Activated B cell treated with CpG ODN at 0.5 μM for 24 hours (primary cell): ENCODE measurements at regions not wholly inside any gene's neighbourhood (a gene's known extent, or its start where the extent isn't known, plus 50 kb on each side); places are given as distances from the start of the nearest gene placed in this dataset.

Experiments used
- ATAC-seq: fragments of 200-7000 bp; cut with Tn5 transposase; one replicate; pipeline ENCODE4 v1.10.0; 2021; ENCODE audit warnings: low read depth, mild to moderate bottlenecking, moderate library complexity
- CTCF ChIA-PET: fragments of 350-600 bp; sonication (Branson Sonifier 250); formaldehyde crosslinking; loops from one replicate; lab custom pipeline; 2021; ENCODE audit warnings: antibody characterized with exemption; lab: Charles Lee
- POLR2A ChIA-PET: fragments of 350-600 bp; sonication (Branson Sonifier 250); formaldehyde crosslinking; loops from one replicate; lab custom pipeline; 2021; ENCODE audit warnings: antibody characterized with exemption; lab: Charles Lee
- DNase-seq: peaks from one replicate; pipeline ENCODE4 v3.0.0; 2022
- H3K27ac Mint-ChIP-seq: one replicate; pipeline ENCODE4 v1.8.0; 2020; ENCODE audit warnings: mixed read lengths
- H3K27me3 Mint-ChIP-seq: one replicate; pipeline ENCODE4 v1.8.0; 2021; ENCODE audit warnings: mixed read lengths
- H3K36me3 Mint-ChIP-seq: one replicate; pipeline ENCODE4 v1.8.0; 2021; ENCODE audit warnings: low read depth, mixed read lengths
- H3K4me1 Mint-ChIP-seq: one replicate; pipeline ENCODE4 v1.8.0; 2021; ENCODE audit warnings: mixed read lengths
- H3K4me3 Mint-ChIP-seq: one replicate; pipeline ENCODE4 v1.8.0; 2020; ENCODE audit warnings: mild to moderate bottlenecking, mixed read lengths
- H3K9me3 Mint-ChIP-seq: one replicate; pipeline ENCODE4 v1.8.0; 2020; ENCODE audit warnings: mixed read lengths
- intact Hi-C: fragments of 100-400 bp; cut with micrococcal nuclease; formaldehyde crosslinking; loops from one replicate; pipeline ENCODE4 v1.15.1; 2024
- TF ChIP-seq, protein P1 (sequence below): fragments of 200-600 bp; IDR thresholded peaks from one replicate; pipeline ENCODE4 v1.8.0; 2022; ENCODE audit warnings: antibody characterized with exemption, mild to moderate bottlenecking

- ATAC-seq (no peak), DNase-seq (no peak)
- Mint-ChIP-seq H3K9me3 (peaks cover 3% of the 10 kb centered on the region), H3K4me1 (no peaks in the 10 kb centered on the region), H3K36me3 (no peaks in the 10 kb centered on the region), H3K27ac (no peak overlapping the region), H3K4me3 (no peak overlapping the region), H3K27me3 (peaks cover 3% of the 10 kb centered on the region)
- ChIA-PET POLR2A (no interaction called here), CTCF (no interaction called here)
- TF ChIP-seq, protein P1, sequence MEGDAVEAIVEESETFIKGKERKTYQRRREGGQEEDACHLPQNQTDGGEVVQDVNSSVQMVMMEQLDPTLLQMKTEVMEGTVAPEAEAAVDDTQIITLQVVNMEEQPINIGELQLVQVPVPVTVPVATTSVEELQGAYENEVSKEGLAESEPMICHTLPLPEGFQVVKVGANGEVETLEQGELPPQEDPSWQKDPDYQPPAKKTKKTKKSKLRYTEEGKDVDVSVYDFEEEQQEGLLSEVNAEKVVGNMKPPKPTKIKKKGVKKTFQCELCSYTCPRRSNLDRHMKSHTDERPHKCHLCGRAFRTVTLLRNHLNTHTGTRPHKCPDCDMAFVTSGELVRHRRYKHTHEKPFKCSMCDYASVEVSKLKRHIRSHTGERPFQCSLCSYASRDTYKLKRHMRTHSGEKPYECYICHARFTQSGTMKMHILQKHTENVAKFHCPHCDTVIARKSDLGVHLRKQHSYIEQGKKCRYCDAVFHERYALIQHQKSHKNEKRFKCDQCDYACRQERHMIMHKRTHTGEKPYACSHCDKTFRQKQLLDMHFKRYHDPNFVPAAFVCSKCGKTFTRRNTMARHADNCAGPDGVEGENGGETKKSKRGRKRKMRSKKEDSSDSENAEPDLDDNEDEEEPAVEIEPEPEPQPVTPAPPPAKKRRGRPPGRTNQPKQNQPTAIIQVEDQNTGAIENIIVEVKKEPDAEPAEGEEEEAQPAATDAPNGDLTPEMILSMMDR, result no peak
- intact Hi-C loops, result no loop called here
Measured at GRCh38 chr9:134989206-134990065, 71.7 kb upstream of the FCN1 start.

DNA sequence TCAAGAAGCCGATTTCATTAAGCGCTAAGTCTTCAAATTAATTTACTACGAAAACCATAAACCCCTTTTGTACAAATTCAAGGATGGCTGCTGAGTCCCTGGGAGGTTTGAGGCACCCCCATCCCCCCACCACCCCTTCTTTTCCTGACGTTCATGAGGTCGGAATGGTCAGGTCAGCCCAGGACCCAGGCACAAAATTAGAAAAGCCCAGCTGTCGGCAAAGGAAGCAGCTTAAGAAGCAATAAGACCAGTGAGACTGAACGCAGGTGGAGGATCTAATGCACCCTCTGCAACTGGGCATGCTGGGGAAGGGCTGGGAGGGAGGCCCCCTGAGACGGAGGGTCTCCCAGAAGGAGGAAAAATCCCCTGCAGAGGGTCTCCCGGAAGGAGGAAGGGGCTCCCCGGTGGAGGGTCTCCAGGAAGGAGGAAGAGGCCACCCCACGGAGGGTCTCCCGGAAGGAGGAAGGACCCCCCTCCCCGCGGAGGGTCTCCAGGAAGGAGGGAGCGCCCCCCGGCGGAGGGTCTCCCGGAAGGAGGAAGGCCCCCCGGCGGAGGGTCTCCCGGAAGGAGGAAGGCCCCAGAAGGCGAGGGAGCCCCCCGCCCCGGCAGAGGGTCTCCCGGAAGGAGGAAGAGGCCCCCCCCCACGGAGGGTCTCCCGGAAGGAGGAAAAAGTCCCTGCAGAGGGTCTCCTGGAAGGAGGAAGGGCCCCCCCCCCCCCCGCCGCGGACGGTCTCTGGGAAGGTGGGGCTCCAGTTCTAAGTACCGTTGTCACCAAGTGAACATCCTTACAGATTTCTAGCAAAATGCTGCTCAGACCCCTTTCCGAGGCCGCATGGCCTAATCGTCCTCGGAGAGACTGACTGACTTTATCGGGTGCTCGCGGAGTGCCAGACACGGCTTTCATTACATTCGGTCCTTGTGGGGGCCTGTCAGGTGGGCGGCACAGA is 74.4 kb upstream of the FCN1 start:
- ATAC-seq (no peak), DNase-seq (no peak)
- Mint-ChIP-seq H3K27ac (no peak overlapping the region), H3K4me3 (no peak overlapping the region), H3K27me3 (peaks cover 9% of the 10 kb centered on the region), H3K4me1 (no peaks in the 10 kb centered on the region), H3K9me3 (peaks cover 3% of the 10 kb centered on the region), H3K36me3 (no peaks in the 10 kb centered on the region)
- intact Hi-C loops, result no loop called here
- CTCF ChIA-PET, result no interaction called here
- TF ChIP-seq, protein P1, result no peak
- POLR2A ChIA-PET, result no interaction called here

- Mint-ChIP-seq H3K4me3 (no peak overlapping the region), H3K27ac (no peak overlapping the region), H3K4me1 (no peaks in the 10 kb centered on the region), H3K36me3 (no peaks in the 10 kb centered on the region), H3K9me3 (peaks cover 1% of the 10 kb centered on the region), H3K27me3 (peaks cover 9% of the 10 kb centered on the region)
- TF ChIP-seq, protein P1, result no peak
- intact Hi-C loops, result no loop called here
- ATAC-seq (no peak), DNase-seq (no peak)
- CTCF ChIA-PET, result no interaction called here
- POLR2A ChIA-PET, result no interaction called here
Measured at GRCh38 chr9:134992755-134993124, 75.0 kb upstream of the FCN1 start.

DNA sequence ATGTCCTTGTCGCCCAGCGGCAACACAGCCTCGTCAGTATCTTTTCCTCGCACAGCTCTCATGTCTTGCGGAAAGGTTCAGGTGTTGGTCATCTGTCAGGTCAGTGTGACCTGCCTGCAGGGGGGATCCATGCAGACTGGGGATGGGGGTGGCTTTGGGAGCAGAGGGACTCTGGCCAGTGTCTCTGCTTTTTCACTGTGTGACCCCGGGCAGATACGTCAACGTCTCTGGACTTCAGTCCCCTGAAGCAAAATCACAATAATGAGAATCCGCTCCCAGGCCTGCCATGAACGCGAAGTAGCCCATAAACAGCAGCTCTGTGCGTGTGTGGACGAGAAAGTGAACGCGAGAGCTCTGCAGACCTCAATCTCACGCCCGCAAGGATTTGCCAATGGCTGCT is 75.7 kb upstream of the FCN1 start:
- TF ChIP-seq, protein P1, result no peak
- no peak for ATAC-seq
- CTCF ChIA-PET, result no interaction called here

More for the DNA sequence above, 75.7 kb upstream of the FCN1 start:
- intact Hi-C loops, result no loop called here
- peaks cover 9% of the 10 kb centered on the region for H3K27me3 Mint-ChIP-seq
- H3K4me3 Mint-ChIP-seq, result no peak overlapping the region
- peaks cover 8% of the 10 kb centered on the region for H3K9me3 Mint-ChIP-seq
- no peak for DNase-seq
- H3K27ac Mint-ChIP-seq, result no peak overlapping the region
- H3K36me3 Mint-ChIP-seq, result no peaks in the 10 kb centered on the region
- no peaks in the 10 kb centered on the region for H3K4me1 Mint-ChIP-seq
- POLR2A ChIA-PET, result no interaction called here
